GM19452 (cell line): ENCODE measurements at regions not wholly inside any gene's neighbourhood (a gene's known extent, or its start where the extent isn't known, plus 50 kb on each side); places are given as distances from the start of the nearest gene placed in this dataset.

Experiments used
- ATAC-seq: cut with Tn5 transposase; IDR thresholded peaks from one replicate; pipeline ENCODE4 v1.9.1; 2021; ENCODE audit not compliant: unreplicated experiment

DNA sequence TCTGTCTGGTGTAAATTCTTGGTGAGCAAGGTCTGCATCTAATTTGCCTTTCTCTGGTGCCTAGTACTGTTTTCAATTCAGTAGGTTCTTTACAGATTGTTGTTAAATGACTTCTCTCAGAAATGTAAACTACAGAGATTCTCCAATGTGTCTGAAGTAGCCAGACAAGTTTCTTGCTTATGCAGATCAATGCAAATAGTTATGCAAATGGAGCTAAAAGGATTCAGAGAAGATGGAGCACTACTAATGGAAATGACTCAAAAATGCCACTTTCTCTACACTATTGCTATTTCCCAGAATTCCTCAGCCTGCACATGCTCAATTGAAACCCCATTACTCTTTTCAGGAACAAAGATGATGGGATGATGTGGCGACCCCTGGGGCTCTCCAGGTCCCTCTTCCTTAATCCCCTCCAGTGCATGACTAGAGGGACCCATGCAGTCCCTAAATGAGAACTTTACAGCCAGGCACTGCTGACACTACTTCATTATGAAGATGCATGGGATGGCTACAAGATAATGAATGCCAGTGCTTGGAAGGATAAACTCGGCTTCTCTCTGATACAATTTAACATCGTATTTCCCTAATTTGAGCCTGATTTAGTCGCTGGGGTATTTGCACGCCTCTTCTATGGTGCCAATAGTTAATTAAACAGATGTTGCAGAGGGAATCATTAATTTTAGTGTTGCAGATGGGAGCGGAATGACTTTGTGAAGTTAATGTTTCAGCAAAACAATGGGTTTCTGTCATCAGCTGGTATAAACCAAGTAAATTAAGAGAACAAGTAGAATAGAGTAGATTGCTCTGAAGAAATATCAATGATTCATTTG lies 753.2 kb downstream of the TLR4 start:
- no peak for ATAC-seq

DNA sequence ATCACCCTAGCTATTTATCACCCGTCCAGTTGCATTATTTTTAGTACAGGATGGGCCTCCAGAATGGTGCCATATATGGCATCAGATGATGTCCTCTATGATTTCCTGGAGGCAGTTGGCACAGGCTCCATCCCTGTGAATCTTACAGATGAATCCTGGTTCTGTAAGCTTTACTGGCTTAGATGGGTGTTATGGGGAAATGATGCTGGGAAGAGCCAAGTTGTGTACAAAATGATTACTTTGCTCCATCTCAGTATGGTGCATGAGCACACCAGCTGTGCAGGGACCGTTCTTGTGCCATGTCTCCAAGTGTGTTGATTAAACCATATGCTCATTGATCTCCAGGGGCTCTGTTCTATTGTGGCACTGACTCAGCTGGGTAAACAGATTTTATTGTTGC lies 755.7 kb downstream of the TLR4 start:
- no peak for ATAC-seq

DNA sequence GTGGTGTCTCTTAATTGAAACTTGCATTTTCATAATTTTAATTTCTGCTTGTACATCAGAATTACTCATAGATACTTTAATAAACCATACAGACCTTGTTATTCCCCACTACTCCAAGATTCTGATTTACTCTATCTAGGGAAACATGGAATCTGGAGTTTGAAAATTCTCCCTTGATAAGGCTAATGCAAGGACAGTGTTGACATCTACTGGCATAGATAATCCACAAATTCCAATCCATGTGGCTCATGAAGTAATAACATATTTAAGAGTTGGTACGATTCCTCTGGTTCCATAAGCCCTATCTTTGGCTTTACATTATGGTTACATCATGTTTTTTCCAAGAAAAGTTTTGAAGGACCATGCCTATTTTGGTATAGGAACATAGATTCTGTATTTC lies 759.2 kb downstream of the TLR4 start:
- no peak for ATAC-seq

DNA sequence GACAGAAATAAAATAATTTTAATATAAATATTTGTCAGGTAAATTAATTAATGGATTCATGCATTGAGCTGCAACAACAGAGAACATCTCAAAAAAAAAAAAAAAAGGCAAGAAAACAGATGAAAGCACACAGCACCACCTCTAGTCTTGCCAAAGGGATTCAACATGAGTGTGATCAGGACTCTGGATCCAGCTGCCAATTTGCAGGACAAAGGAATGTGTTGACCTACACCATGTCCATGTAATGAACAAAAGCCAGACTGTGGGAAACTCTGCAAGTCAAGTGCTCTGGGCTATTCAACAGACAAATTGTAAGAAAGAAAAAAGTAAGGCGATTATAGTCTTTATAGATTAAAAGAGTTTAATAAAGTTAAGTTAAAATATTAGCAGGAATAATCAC lies 769.3 kb downstream of the TLR4 start:
- ATAC-seq, result no peak

DNA sequence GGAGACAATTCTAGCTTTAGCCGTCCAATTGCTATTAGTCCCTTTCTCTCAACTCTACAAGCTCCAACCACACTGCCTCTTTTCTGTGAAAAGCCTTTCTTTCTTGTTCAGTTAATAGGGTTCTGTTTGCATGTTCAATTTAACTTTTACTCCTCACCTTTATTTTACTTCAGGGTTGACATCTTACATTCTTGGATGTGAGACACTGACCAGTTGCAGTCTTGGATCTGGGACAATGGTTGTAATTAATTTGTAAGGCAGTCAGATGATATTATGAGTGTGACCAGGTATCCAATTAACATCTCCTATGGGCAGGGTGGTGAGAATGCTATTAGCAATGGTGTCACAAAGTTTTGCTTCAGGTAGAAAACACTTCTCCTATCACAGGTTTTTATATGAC lies 774.5 kb downstream of the TLR4 start:
- no peak for ATAC-seq

DNA sequence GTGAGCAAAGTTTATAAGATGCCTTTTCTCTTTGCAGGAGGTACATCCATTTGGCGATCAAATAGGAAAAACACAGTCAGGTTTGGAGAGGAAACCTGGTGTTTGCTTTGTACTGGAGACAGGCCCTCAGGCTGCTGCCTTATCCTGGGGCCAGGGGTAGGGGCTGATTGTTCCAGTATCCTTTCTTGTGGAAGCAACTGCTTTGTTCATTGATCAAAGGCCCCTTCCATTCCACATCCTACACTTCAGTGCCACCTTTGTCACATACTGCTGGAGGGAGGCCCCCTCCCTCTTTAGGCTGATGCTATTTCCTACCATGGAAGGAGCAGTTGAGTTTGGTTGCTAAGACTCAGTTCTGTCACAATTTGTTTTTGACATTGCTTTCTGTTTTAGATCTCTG lies 778.1 kb downstream of the TLR4 start:
- ATAC-seq, result no peak

DNA sequence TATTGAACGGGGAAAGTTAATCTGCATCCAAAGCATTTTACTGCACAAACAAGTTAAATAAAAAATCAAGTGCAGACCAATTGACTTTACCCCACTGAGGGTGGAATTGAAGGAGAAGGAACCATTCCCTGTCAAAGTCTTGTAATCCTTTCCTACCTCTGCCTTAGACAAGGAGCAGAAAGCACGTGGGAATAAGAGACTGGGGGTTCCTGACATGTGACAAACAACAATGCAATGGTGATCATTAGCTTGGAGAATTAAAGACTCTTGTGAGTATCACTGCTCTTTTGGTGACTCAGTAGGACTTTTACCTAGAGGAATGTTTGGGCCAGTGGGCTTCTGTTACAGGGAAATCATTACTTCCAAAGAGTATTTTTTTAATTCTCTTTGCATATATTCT lies 779.5 kb downstream of the TLR4 start:
- no peak for ATAC-seq

DNA sequence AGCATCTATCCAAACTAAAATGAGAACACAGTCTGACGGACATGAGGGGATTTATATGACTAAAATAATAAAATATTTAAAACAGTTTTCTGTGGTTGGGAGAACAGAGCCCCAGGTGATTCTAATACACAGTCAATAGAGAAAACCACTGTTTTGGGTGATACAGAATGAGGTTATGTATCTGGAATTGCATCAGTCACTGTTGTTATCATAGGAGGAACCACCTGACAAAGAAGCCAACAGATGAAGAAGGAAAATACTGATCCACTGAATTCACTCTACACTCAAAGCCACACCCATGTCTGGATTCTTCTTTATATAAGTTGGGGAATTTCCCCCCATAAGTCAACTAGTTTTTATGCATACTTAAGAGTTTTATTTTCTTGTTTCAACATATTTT lies 799.0 kb downstream of the TLR4 start:
- ATAC-seq, result no peak

DNA sequence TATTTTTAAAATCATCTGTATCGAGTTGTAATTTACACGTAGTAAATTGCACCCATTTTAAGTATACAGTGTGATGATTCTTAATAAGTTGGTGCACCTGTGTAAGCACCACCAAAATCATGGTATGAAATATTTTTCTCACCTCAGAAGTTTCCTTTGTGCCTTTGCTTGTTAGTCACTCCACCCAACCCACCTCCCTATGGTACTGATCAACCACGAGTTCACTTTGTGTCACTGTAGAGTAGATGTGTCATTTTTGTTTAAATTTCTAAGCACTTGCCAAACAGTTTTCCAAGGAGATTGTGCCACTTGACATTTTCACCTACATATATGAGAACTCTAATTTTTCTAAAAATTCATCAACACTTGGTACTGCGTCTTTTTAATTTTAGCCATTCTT lies 806.5 kb downstream of the TLR4 start:
- ATAC-seq, result no peak

DNA sequence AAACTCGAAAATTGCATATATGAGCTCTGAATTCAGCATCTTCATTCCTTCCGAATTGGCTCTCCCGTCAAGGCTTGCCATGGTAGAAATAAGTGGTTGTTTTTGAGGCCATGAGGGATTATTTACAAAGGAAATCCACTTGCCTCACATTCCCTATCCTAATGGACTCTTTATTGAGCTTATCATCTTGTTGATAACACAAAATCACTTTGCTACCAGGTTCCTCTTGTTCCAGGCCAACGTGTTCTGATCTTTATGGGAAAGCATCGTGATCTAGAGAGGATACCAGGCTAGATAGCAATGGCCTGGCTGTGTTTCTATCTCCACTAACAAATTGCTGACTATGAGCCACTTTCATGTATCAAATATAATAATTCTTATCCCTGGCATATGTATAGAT lies 811.7 kb downstream of the TLR4 start:
- no peak for ATAC-seq

DNA sequence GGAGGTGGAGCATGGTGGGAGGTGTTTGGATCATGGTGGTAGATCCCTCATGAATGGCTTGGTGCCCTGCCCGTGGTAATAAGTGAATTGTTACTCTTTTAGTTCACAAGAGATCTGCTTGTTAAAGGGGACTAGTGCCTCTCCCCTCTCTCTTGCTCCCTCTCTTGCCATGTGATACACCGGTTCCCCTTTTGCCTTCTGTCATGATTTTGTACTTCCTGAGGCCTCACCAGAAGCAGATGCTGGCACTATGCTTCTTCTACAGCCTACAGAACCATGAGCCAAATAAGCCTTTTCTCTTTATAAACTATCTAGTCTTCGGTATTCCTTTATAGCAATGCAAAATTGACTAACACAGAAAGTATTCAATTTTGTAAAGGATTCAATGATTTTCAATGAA lies 817.1 kb downstream of the TLR4 start:
- no peak for ATAC-seq

DNA sequence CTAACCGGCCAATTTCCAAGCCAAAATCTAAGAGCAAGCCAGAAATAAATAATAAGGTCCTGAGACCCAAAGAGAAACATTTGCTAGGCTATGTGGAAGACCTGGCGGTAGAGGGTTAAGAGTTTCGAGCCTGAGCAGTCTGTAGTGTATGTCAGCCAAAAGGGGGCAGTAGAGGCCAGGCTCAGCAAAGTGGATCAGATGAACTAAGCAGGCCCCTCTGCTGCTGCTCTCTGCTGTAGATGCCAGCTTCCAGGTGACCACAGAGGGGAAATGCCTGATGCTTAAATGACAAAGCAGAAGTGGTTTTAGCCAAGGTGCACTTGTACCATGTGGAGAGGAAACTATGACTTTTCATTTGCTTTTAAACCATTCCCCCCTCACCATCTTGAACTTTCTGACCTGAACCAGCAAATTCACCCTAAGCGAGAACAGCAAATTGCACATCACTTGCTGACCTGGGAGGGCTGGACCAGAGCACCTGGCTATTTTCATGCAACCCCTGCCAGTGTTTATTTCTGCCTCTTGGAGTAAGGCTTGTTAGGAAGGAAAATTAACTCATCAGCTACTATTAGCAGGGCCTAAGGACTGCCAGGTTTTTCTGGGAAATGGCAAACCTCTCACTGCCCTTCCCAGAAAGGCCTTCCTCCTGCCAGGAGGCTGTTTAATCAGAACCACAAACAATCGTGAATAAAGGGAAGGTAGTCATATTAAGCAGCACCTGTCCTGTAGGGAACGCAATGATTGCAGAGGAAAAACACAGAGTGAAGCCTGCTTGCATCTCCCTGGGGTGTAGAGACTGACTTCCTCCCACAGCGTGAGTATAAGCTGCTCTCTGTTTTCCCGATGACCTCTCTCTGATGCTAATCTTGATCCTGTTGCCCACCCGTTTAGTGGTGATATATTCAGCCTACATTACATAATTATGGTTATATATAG lies 818.2 kb downstream of the TLR4 start:
- ATAC-seq, result peak; percentile 83

DNA sequence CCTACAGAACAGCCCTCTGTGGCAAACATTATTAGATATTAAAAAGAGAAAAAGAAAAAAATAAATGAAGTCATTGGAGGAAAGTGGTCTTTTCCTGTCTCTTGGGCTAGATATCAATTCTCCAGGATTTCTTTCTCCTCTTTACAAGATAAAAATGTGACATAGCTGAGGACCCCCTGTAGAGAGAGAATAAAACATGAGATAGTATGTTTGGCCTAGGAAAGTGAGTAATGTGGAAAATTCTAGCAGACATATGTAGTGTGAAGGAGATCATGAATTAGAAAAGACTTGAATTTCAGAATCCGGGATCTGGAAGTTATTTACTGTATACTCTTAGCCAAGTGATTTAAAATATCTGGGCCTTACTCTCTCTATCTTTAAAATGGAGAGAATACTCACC lies 823.1 kb downstream of the TLR4 start:
- no peak for ATAC-seq

DNA sequence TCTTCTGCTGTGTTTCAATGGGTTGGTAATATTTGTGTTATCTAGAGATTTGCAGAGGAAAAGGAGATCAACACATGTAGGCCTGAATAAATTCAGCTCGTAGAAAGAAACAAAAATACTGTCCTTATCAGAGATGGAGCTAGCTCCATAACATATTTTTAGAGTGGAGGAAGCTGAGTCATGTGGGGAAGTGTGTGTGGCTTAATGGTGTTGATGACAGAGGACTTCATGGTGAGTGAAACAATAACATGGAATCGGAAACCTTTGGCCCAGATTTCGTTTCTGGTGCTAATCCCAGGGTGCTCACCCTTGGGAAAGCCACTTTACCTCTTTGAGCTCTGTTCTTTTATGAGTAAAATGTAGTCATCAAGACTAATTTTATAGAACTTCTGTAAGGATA lies 825.0 kb downstream of the TLR4 start:
- peak; percentile 63 for ATAC-seq

DNA sequence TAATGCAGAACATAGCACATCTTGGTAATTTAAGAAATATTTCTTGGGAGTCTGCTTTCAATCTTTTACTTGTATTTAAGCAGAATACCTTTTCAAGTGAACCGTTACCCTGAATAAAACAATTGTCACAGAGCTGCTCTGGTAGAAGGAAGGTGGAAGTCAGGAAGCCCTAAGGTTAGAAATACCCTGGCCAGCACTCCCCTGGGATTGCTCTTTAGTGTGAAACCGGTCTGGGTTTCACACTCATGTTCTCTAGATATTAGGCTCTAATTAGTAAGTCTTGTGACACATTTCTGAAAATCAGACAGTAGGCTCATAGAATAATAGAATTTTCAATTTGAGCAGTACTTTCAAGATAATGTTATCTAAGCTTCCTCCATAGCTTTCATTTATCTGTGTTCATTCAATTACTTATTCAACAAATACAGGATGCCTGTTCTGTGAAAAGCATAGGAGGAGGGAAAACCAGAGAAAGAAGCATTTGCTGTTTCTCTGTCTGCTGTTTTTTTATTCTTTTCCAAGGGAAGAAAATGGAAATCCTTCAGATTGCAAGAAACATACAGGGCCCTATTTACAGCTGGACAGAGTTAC lies 825.5 kb downstream of the TLR4 start:
- peak; percentile 96 for ATAC-seq

DNA sequence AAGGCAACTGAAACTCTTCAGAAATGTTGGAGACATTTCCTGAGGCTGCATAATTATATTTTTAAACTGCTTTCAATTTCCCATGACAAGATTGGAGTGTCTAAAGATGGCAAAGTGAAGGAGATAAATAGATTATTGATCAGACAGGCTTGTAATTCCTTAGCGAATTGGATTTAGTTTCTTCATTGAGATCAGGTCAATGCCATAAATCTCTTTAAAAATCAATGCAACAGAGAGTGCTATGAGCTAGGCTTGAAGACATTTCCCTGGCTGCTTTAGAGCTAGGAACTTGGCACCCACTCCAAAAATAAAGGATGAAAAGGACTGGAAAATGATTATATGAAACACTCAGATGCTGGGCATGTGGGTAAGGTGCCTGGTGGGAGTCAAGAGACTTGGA lies 828.4 kb downstream of the TLR4 start:
- no peak for ATAC-seq

DNA sequence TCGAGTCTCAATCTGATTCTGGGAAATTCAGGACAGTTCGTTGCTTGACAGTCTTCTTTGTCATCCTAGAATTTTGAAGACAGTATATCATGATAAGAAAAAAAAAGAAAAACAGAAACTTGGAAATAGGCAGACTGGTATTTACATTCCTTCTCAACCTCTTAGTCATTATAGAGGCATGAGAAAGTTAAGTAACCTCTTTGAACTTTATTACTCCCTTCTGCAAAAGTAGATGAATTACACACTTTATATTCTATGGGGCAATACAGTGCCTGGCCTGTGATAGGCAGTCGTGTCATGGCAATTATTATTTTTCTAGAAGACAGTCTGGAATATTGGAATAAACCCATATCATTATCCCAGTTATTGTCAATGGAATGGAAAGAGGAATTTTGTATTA lies 828.9 kb downstream of the TLR4 start:
- no peak for ATAC-seq

DNA sequence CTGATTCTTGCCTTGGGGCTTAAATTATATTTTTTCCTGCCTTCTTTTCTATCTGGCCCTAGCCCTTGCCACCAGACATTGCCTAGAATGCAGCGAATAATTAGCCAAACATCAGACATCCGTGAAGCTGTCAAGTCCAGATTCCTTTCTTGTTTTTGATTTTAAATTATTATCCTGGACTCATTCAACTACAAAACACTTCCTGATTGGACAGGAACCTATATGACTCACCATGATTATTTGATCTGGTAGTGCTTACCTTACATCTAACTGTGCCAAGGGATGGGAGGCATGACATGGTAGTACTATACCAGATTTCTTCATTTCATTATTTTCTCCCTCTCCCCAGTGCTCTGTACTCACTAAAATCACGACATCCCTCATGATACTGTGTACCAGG lies 829.6 kb downstream of the TLR4 start:
- no peak for ATAC-seq

DNA sequence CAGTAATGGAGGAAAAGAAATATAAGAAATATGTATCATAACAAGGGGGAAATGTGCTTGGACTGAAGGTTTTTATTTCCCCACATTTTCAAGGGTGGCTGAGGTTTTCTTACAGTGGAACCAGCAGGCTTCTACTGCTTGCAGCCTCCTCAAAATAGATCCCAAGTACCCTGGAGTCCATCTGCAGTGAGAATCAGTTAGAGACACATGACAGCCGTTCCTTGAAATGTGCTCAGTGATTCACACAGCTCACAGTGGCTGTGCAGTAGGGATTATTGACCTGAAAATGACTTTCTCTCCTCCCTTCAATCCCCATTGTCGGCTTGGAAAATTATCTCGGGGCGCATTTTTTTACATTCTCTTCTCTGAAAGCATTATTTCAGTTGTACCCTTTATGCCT lies 832.0 kb downstream of the TLR4 start:
- ATAC-seq, result no peak

DNA sequence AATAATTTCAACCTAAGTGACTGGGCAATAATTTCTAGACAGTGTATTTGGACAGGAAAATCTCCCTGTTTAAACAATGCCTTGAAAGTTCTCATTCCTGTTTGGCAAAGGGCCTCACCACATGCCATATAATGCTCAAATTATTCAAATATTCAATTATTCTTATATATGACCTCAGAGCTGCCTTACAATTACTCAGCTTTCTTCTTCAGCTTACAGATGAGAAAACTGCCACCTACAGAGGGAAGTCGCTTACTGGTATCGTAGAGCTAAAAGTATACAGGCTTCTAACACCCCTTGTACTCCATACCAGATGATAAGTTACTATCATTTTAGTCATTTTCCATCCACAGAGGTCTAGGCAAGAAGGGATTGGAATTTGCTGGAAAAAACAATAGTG lies 830.3 kb downstream of the BRINP1 start:
- ATAC-seq, result no peak

DNA sequence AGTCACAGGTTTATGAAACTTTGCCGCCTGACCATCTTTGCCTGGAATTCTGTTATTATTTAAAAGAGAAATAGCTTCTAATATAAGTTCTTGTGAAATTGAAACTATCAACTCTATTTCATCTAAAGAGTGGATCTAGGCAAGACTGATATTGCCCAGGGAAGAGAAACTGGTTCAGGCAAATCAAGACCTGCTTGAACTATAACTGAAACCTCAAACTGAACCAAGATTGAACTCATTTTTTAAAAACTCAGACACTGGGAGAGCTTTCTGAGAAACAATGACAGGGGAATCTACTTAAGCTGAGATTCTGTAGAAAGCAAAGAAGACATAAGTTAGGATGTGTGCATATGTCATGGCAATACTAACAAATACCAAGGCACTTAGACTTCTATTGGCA lies 815.8 kb downstream of the BRINP1 start:
- no peak for ATAC-seq

DNA sequence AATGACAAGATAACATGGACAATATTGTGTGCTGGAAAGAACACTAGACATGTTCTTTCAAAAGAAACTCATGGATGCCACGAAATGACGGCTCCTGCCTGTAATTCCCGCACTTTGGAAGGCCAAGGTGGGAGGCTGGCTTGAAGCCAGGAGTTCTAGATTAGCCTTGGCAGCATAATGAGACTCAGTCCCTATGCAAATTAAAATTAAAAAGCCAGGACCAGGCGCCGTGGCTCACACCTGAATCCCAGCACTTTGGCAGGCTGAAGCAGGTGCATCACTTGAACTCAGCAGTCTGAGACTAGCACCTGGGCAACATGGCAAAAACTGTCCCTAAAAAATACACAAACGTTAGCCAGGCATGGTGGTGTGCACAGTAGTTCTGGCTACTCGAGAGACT lies 814.2 kb downstream of the BRINP1 start:
- no peak for ATAC-seq
